8988T (cell line): ENCODE measurements at regions not wholly inside any gene's neighbourhood (a gene's known extent, or its start where the extent isn't known, plus 50 kb on each side); places are given as distances from the start of the nearest gene placed in this dataset.
"Not testable (repeated sequence)": the region's sequence is repeated elsewhere in the genome, so short reads cannot be mapped to it uniquely, and the experiment has no call there.

ENCODE experiments used
- DNase-seq: peaks from one replicate; pipeline ENCODE4 v3.0.0; 2011

- DNase-seq = no peak
Observed at GRCh38 chr3:110419096-110419495, 652.5 kb upstream of the NECTIN3 start.

- no peak for DNase-seq
Observed at GRCh38 chr3:110419601-110420000, 652.0 kb upstream of the NECTIN3 start.

DNA sequence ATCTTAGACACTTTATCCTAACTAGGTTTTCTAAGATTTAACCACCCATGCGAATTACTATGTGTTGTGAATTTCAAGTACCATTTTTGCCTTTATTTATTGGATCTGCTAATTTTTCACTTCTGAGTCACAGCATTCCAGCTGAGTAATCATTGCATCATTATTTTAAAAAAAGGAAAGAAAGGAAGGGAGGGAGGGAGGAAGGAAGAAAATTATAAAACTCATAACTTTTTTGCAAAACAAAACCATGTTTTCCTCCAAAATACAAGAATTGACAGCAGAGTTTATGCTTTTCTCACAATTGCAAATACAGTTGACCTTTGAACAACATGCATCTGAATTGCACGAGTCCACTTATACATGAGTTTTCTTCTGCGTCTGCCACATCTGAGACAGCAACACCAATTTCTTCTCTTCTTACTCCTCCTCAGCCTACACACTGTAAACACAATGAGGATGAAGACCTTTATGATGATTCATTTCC lies 651.4 kb upstream of the NECTIN3 start:
- DNase-seq = no peak

DNA sequence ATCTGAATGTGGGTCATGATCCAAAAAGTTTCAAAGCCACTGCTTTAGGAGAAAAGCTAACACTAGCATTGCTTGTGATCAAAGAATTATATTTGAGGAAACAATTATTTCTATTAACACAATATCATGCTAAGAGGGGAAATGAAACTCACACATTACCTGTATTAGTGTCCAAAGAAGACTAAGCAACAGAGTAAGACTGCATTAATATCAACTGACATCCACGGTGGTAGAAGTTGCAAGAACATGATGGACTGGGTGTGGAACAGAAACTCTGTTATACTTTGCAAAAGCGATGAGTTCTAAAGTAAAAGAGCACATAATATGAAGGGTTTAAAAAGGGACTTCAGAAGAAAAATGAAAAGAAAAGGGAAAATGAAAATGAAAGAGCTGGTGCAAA lies 648.3 kb upstream of the NECTIN3 start:
- DNase-seq = no peak

DNA sequence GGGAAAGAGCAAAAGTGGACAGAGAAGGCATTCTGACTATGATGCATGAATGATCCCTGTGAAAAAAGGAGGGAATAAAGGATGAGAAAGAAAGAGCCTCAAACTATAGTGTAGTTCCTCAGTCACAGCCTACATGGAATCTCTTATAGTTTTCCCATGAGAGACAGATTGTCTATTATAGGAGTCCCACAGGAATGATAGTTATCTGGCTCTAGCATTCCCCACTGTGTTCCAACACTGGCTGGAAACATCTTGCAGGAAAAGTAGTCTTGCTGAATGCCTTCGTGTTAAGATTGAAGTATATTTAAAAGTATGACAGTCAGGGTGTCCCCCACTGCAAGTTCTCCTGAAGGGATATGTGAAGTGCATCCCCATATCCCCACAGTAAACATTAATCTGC lies 641.5 kb upstream of the NECTIN3 start:
- no peak for DNase-seq

DNA sequence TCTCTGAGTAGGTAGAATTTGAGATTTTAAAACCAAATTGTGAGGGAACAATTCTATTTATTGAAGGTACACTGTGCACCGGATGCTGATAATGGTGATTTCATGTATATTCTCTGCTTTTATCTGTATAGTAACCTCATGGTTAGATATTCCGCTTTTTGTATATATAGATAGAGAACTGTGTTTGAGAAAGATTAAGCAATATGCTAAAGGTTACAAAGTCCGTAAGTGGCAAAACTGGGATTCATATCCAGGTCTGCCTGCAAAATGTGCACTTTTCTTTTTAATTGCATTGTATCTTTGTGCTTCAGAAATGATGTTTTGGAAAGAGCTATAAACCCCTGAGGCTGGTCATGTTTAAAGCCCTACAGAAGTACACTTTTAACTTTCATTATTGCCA lies 635.4 kb upstream of the NECTIN3 start:
- no peak for DNase-seq

DNA sequence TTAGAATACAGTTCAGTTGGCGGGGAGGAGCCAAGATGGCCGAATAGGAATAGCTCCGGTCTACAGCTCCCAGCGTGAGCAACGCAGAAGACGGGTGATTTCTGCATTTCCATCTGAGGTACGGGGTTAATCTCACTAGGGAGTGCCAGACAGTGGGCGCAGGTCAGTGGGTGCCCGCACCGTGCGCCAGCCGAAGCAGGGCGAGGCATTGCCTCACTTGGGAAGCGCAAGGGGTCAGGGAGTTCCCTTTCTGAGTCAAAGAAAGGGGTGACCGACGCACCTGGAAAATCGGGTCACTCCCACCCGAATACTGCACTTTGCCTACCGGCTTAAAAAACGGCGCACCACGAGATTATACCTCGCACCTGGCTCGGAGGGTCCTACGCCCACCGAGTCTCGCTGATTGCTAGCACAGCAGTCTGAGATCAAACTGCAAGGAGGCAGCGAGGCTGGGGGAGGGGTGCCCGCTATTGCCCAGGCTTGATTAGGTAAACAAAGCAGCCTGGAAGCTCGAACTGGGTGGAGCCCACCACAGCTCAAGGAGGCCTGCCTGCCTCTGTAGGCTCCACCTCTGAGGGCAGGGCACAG lies 631.5 kb upstream of the NECTIN3 start:
- not testable (repeated sequence) for DNase-seq

DNA sequence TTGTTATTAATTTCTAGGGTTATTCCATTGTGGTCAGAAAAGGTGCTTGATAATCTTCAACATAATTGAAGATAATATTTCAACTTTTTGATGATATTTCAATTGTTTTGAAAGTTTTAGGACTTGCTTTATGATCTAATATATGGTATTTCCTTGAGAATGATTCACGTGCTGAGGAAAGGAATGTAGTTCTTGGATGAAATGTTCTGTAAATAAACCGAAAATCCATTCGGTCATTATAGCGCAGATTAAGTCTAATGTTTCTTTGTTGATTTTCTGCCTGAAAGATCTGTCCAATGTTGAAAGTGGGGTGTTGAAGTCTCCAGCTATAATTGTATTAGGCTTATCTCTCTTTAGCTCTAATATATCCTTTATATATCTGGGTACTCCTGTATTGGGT lies 617.5 kb upstream of the NECTIN3 start:
- DNase-seq = no peak

- DNase-seq = no peak
Observed at GRCh38 chr3:110456001-110456400, 615.6 kb upstream of the NECTIN3 start.

- no peak for DNase-seq
Observed at GRCh38 chr3:110456438-110457138, 615.0 kb upstream of the NECTIN3 start.

DNA sequence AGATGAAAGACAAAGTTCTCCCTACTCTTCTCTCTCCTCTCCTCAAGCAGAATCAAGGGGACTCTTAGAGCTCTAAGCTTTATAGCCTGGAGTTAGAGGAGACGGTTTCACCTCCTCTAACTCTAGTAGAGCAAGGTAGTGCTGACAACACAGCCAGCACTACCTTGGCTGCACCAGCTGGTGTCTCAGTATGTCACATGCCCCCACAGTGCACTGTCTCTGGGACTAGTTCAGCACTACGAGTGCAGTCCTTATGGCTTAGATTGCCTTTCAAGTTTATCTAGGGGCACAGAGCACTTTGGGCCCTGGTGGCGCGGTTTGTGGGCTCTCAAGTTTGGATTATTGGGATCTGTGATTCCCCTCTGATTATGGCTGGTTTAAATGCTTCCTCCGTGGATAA lies 614.1 kb upstream of the NECTIN3 start:
- no peak for DNase-seq

- DNase-seq = no peak
Observed at GRCh38 chr3:110459021-110459420, 612.6 kb upstream of the NECTIN3 start.

- no peak for DNase-seq
Observed at GRCh38 chr3:110470310-110470709, 601.3 kb upstream of the NECTIN3 start.

DNA sequence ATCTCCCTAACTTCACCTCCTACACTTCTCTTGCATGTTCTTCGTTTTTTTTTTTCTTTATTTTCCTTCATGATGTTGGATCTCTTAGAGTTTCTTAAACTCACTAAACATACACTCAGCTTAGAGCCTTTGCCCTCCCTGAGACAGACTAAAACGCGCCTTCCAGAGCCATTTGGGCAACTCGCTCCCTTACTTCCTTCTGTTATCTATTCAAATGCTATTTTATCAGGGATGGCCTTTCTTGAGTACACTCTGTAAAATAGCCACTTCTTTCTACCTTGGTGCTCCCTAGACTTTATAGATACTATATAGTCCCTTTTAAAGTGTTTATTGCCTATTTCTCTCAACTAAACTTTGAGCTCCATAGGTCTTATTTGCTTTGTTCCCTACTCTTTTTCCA lies 598.2 kb upstream of the NECTIN3 start:
- no peak for DNase-seq

- DNase-seq = no peak
Observed at GRCh38 chr3:110474397-110474796, 597.2 kb upstream of the NECTIN3 start.

DNA sequence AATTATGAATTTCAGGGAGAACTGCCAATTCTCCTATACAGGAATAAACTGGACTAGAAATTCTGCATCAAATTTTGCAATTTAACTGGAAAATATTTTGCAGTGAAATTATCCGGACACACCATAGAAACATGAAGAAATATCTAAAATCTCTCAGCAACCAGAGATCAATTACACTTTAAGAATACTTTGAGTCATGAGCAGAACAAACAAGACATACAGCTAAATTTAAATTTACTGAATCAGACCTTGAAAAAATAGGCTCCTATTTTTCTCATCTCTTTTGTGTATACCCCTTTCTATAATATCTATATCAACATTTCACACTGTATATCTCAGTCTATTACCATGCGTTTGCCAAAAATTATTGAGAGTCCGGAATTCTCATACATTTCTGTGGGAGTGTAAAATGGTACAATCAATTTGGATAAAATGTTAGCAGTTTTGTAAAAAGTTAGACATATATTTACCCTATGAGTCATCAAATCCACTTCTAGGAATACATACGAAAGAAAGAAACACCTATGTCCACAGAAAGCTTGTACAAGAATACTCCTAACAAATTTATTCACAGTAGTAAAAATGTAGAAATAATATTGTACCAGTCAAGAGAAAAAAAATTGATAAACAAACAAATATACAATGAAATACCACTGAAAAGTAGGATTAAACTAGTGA lies 593.1 kb upstream of the NECTIN3 start:
- DNase-seq = no peak

GRCh38 chr3:110479731-110480130 lies 591.9 kb upstream of the NECTIN3 start:
- no peak for DNase-seq

DNA sequence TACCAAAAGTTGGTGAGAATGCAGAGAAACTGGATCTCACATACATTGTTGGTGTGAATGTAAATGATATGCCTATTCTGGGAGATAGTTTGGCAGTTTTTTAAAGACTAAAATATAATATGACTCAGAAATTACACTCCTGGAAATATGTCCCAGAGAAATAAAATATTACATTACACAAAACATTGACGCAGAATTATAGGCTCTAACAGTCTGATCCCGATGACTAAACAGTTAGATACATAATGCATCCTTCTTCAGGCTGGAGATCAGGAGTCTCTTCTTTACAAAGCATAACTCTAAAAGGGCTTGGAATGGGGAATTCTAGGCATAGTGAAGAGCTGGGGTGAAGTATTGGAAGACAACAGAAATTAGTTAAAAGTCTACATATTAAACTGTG lies 586.2 kb upstream of the NECTIN3 start:
- no peak for DNase-seq

DNA sequence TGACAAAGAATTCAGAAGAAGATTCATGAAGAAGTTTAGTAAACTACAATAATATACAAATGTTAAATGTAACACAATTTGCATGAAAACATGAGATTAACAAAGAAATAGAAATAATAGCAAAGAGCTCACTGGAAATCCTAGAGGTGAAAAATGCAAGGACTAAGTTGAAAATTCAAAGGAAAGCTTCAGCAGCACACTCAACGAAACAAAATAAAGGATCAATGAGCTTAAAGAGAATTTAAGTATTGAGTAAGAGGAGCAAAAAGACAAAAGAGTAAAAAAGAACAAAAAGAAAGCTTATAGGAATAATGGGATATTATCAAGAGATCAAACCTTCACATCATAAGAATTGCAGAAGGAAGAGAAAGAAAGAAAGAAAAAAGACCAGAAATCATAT lies 583.8 kb upstream of the NECTIN3 start:
- DNase-seq = no peak

- DNase-seq = no peak
Observed at GRCh38 chr3:110491413-110491812, 580.2 kb upstream of the NECTIN3 start.

- no peak for DNase-seq
Observed at GRCh38 chr3:110492876-110493275, 578.7 kb upstream of the NECTIN3 start.

- no peak for DNase-seq
Observed at GRCh38 chr3:110493438-110494092, 578.1 kb upstream of the NECTIN3 start.

GRCh38 chr3:110494093-110494490 lies 577.5 kb upstream of the NECTIN3 start:
- DNase-seq = no peak

- DNase-seq = no peak
Observed at GRCh38 chr3:110494728-110495127, 576.9 kb upstream of the NECTIN3 start.
